Breast epithelium (tissue), 4 donors: ENCODE measurements at regions not wholly inside any gene's neighbourhood (a gene's known extent, or its start where the extent isn't known, plus 50 kb on each side); places are given as distances from the start of the nearest gene placed in this dataset.

Source experiments
- DNase-seq, 2 donors: peaks; one replicate each; pipeline ENCODE4 v3.0.0-alpha.2; 2019; ENCODE audit warnings: low spot score in 2 of 2
- H3K27ac ChIP-seq, 2 donors: fragments of 200-600 bp; sonication (generic) in 1 of 2; one replicate each; pipeline ENCODE4 v1.5.1; 2016 to 2019; ENCODE audit warnings: mild to moderate bottlenecking in 1 of 2
- H3K27me3 ChIP-seq, 2 donors: fragments of 200-600 bp; sonication (generic) in 1 of 2; one replicate each; pipeline versions ENCODE4 v1.5.1 to v1.6.0; 2017 to 2019; ENCODE audit warnings: control low read depth in 1 of 2, mild to moderate bottlenecking in 1 of 2
- H3K36me3 ChIP-seq: fragments of 200-600 bp; one replicate; pipeline ENCODE4 v1.5.1; 2019
- H3K4me1 ChIP-seq, 2 donors: fragments of 200-600 bp; sonication (generic); one replicate each; pipeline ENCODE4 v1.5.1; 2016 to 2019; ENCODE audit warnings: control low read depth in 1 of 2
- H3K4me3 ChIP-seq, 3 donors: fragments of 200-600 bp; sonication (generic); 1 replicate in 2 of 3; 2 replicates in 1 of 3; pipeline ENCODE4 v1.5.1; 2016 to 2019; ENCODE audit warnings: mild to moderate bottlenecking in 3 of 3, moderate library complexity in 2 of 3
- H3K9me3 ChIP-seq, 2 donors: fragments of 200-600 bp; sonication (generic) in 1 of 2; one replicate each; pipeline ENCODE4 v1.5.1; 2016 to 2019; ENCODE audit warnings: control low read depth in 1 of 2
- CTCF ChIP-seq, 3 donors: fragments of 450-650 bp; IDR thresholded peaks; one replicate each; pipeline ENCODE4 v1.5.1; 2016 to 2017; ENCODE audit warnings: antibody characterized with exemption in 3 of 3, mild to moderate bottlenecking in 3 of 3, moderate library complexity in 3 of 3
- POLR2A ChIP-seq: fragments of 450-650 bp; IDR thresholded peaks from one replicate; pipeline ENCODE4 v1.6.1; 2016; ENCODE audit warnings: antibody characterized with exemption, mild to moderate bottlenecking, moderate library complexity
- POLR2AphosphoS5 ChIP-seq, 3 donors: sonication (generic); formaldehyde crosslinking; IDR thresholded peaks; one replicate each; pipeline ENCODE4 v1.6.1; 2017; ENCODE audit warnings: antibody characterized with exemption in 3 of 3
- intact Hi-C: fragments of 100-400 bp; cut with DNase I; formaldehyde crosslinking; loops from one replicate; pipeline ENCODE4 v1.15.1; 2023; ENCODE audit warnings: low total_unique reads

GRCh38 chr11:81032906-81033305 is 1592.1 kb upstream of the TENM4 start:
- no peak for TF ChIP-seq POLR2A
- no peak for TF ChIP-seq POLR2AphosphoS5 (IDR thresholded peaks at IDR 0.05)
- no peak for TF ChIP-seq CTCF (IDR thresholded peaks at IDR 0.05)
- H3K27ac ChIP-seq = no peak overlapping the region
- H3K9me3 ChIP-seq = peaks cover 4 to 15% of the 10 kb centered on the region in 2 donors
- no peak overlapping the region for H3K4me3 ChIP-seq
- no peaks in the 10 kb centered on the region for H3K27me3 ChIP-seq
- no peaks in the 10 kb centered on the region for H3K36me3 ChIP-seq
- no peaks in the 10 kb centered on the region for H3K4me1 ChIP-seq
- no peak for DNase-seq
- intact Hi-C loops = no loop called here

GRCh38 chr11:81030186-81030585 is 1589.4 kb upstream of the TENM4 start:
- DNase-seq = no peak
- TF ChIP-seq POLR2A (no peak), CTCF (IDR thresholded peaks at IDR 0.05) (no peak), POLR2AphosphoS5 (IDR thresholded peaks at IDR 0.05) (no peak)
- intact Hi-C loops = no loop called here
- Histone ChIP-seq H3K27ac (no peak overlapping the region), H3K9me3 (no peaks in the 10 kb centered on the region), H3K27me3 (no peaks in the 10 kb centered on the region), H3K4me1 (no peaks in the 10 kb centered on the region), H3K36me3 (no peaks in the 10 kb centered on the region), H3K4me3 (no peak overlapping the region)

GRCh38 chr11:81026032-81026431 is 1585.2 kb upstream of the TENM4 start:
- Histone ChIP-seq H3K27me3 (no peaks in the 10 kb centered on the region), H3K27ac (no peak overlapping the region), H3K9me3 (no peaks in the 10 kb centered on the region), H3K4me3 (no peak overlapping the region), H3K4me1 (no peaks in the 10 kb centered on the region), H3K36me3 (no peaks in the 10 kb centered on the region)
- no peak for DNase-seq
- intact Hi-C loops = no loop called here
- no peak for TF ChIP-seq POLR2AphosphoS5 (IDR thresholded peaks at IDR 0.05)
- no peak for TF ChIP-seq POLR2A
- TF ChIP-seq CTCF (IDR thresholded peaks at IDR 0.05) = no peak

- Histone ChIP-seq H3K4me1 (no peaks in the 10 kb centered on the region), H3K27me3 (no peaks in the 10 kb centered on the region), H3K9me3 (no peaks in the 10 kb centered on the region), H3K27ac (no peak overlapping the region), H3K4me3 (no peak overlapping the region), H3K36me3 (no peaks in the 10 kb centered on the region)
- intact Hi-C loops = no loop called here
- no peak for DNase-seq
- no peak for TF ChIP-seq POLR2AphosphoS5 (IDR thresholded peaks at IDR 0.05)
- TF ChIP-seq CTCF (IDR thresholded peaks at IDR 0.05) = no peak
- TF ChIP-seq POLR2A = no peak
These were observed 1581.2 kb upstream of the TENM4 start for GRCh38 chr11:81022057-81022456.

GRCh38 chr11:81010631-81011030 is 1569.8 kb upstream of the TENM4 start:
- no peak for DNase-seq
- Histone ChIP-seq H3K27ac (no peak overlapping the region), H3K27me3 (no peaks in the 10 kb centered on the region), H3K36me3 (no peaks in the 10 kb centered on the region), H3K9me3 (no peaks in the 10 kb centered on the region), H3K4me3 (no peak overlapping the region), H3K4me1 (no peaks in the 10 kb centered on the region)
- intact Hi-C loops = loop anchor here (10.0 kb wide), 1 partner anchor 196 kb away; no protein-coding TSS in a partner anchor
- TF ChIP-seq POLR2AphosphoS5 (IDR thresholded peaks at IDR 0.05) (no peak), POLR2A (no peak), CTCF (IDR thresholded peaks at IDR 0.05) (no peak)
